WTC11 (cell line): ENCODE measurements at regions not wholly inside any gene's neighbourhood (a gene's known extent, or its start where the extent isn't known, plus 50 kb on each side); places are given as distances from the start of the nearest gene placed in this dataset.

ENCODE experiments used
- ATAC-seq: fragments of 200-7000 bp; cut with Tn5 transposase; 2 replicates; pipeline ENCODE4 v1.10.0; 2021; ENCODE audit warnings: mild to moderate bottlenecking, moderate library complexity
- CTCF ChIA-PET: fragments of 300-600 bp; sonication (Branson Sonifier 250); formaldehyde crosslinking; loops from one replicate; lab custom pipeline; 2021; ENCODE audit warnings: antibody characterized with exemption; lab: Charles Lee
- POLR2A ChIA-PET: fragments of 350-600 bp; sonication (Branson Sonifier 250); formaldehyde crosslinking; loops from one replicate; lab custom pipeline; 2021; ENCODE audit warnings: antibody characterized with exemption; lab: Charles Lee
- DNase-seq: peaks from one replicate; pipeline ENCODE4 v3.0.0; 2021; ENCODE audit warnings: low spot score
- H3K27ac Mint-ChIP-seq: 2 replicates; pipeline ENCODE4 v1.8.0; 2021; ENCODE audit warnings: mixed read lengths
- H3K27me3 Mint-ChIP-seq: 2 replicates; pipeline ENCODE4 v1.8.0; 2021; ENCODE audit warnings: low read depth, mild to moderate bottlenecking, moderate library complexity, mixed read lengths
- H3K36me3 Mint-ChIP-seq: 2 replicates; pipeline ENCODE4 v1.8.0; 2021; ENCODE audit warnings: mixed read lengths
- H3K4me1 Mint-ChIP-seq: 2 replicates; pipeline ENCODE4 v1.8.0; 2022; ENCODE audit warnings: mixed read lengths
- H3K4me3 Mint-ChIP-seq: 2 replicates; pipeline ENCODE4 v1.8.0; 2021; ENCODE audit warnings: mild to moderate bottlenecking, moderate library complexity, mixed read lengths
- H3K9me3 Mint-ChIP-seq: 2 replicates; pipeline ENCODE4 v1.8.0; 2021; ENCODE audit warnings: mixed read lengths
- ELF4 ChIP-seq: sonication (generic); formaldehyde crosslinking; IDR thresholded peaks from 2 replicates; pipeline ENCODE4 v1.8.1; 2022; ENCODE audit warnings: low read depth, mild to moderate bottlenecking, moderate library complexity, missing genetic modification reagents
- FOXJ3 ChIP-seq: sonication (generic); formaldehyde crosslinking; IDR thresholded peaks from 2 replicates; pipeline ENCODE4 v1.9.0; 2021; ENCODE audit warnings: missing genetic modification reagents, mild to moderate bottlenecking, borderline replicate concordance
- GABPB1 ChIP-seq: sonication (generic); formaldehyde crosslinking; IDR thresholded peaks from 2 replicates; pipeline ENCODE4 v1.8.1; 2023; ENCODE audit warnings: mild to moderate bottlenecking, missing genetic modification reagents
- GTF2I ChIP-seq: fragments of 250-450 bp; sonication (Bioruptor Pico); conservative IDR thresholded peaks from 2 replicates; pipeline ENCODE4 v1.4.0; 2021; ENCODE audit warnings: mild to moderate bottlenecking
- KAT7 ChIP-seq: sonication (generic); formaldehyde crosslinking; IDR thresholded peaks from 2 replicates; pipeline ENCODE4 v1.8.1; 2023; ENCODE audit warnings: missing genetic modification reagents, mild to moderate bottlenecking, borderline replicate concordance
- NFATC4 ChIP-seq: fragments of 250-450 bp; sonication (Bioruptor Pico); IDR thresholded peaks from 2 replicates; pipeline ENCODE4 v1.9.0; 2021; ENCODE audit warnings: mild to moderate bottlenecking
- NFE2L1 ChIP-seq: sonication (generic); formaldehyde crosslinking; IDR thresholded peaks from 2 replicates; pipeline ENCODE4 v1.8.1; 2023; ENCODE audit warnings: missing genetic modification reagents
- NR2C2 ChIP-seq: sonication (generic); formaldehyde crosslinking; IDR thresholded peaks from 2 replicates; pipeline ENCODE4 v1.8.0; 2022; ENCODE audit warnings: mild to moderate bottlenecking, missing genetic modification reagents
- OVOL2 ChIP-seq: fragments of 250-450 bp; sonication (Bioruptor Pico); IDR thresholded peaks from 2 replicates; pipeline ENCODE4 v1.9.0; 2021; ENCODE audit warnings: mild to moderate bottlenecking, borderline replicate concordance
- PRRX2 ChIP-seq: fragments of 250-450 bp; sonication (Bioruptor Pico); IDR thresholded peaks from 2 replicates; pipeline ENCODE4 v1.8.0; 2021; ENCODE audit warnings: mild to moderate bottlenecking
- SP1 ChIP-seq: sonication (generic); formaldehyde crosslinking; conservative IDR thresholded peaks from 2 replicates; pipeline ENCODE4 v1.8.1; 2022; ENCODE audit warnings: missing genetic modification reagents
- ZBTB21 ChIP-seq: sonication (generic); formaldehyde crosslinking; IDR thresholded peaks from 2 replicates; pipeline ENCODE4 v1.8.1; 2023; ENCODE audit warnings: mild to moderate bottlenecking, missing genetic modification reagents, borderline replicate concordance
- ZNF138 ChIP-seq: sonication (generic); formaldehyde crosslinking; conservative IDR thresholded peaks from 2 replicates; pipeline ENCODE4 v1.8.1; 2022; ENCODE audit warnings: mild to moderate bottlenecking, moderate library complexity, missing genetic modification reagents
- ZNF317 ChIP-seq: sonication (generic); formaldehyde crosslinking; IDR thresholded peaks from 2 replicates; pipeline ENCODE4 v1.8.1; 2023; ENCODE audit warnings: low read depth, mild to moderate bottlenecking, moderate library complexity, missing genetic modification reagents, borderline replicate concordance
- ZNF423 ChIP-seq: fragments of 250-450 bp; sonication (Bioruptor Pico); IDR thresholded peaks from 2 replicates; pipeline ENCODE4 v2.1.2; 2022; ENCODE audit warnings: mild to moderate bottlenecking, moderate library complexity
- TF ChIP-seq, protein P1 (sequence below): sonication (generic); formaldehyde crosslinking; IDR thresholded peaks from 2 replicates; pipeline ENCODE4 v1.8.0; 2022; ENCODE audit warnings: missing genetic modification reagents
- TF ChIP-seq, protein P2 (sequence below): sonication (generic); formaldehyde crosslinking; IDR thresholded peaks from 2 replicates; pipeline ENCODE4 v1.8.1; 2022; ENCODE audit warnings: missing genetic modification reagents, borderline replicate concordance
- TF ChIP-seq, protein P3 (sequence below): sonication (generic); formaldehyde crosslinking; IDR thresholded peaks from 2 replicates; pipeline ENCODE4 v1.8.1; 2022; ENCODE audit warnings: low read depth, missing genetic modification reagents, borderline replicate concordance
- TF ChIP-seq, protein P4 (sequence below): sonication (generic); formaldehyde crosslinking; IDR thresholded peaks from 2 replicates; pipeline ENCODE4 v1.8.1; 2023; ENCODE audit warnings: mild to moderate bottlenecking, missing genetic modification reagents
- TF ChIP-seq, protein P5 (sequence below): fragments of 250-450 bp; sonication (Bioruptor Pico); IDR thresholded peaks from 2 replicates; pipeline ENCODE4 v2.1.2; 2022; ENCODE audit warnings: mild to moderate bottlenecking, moderate library complexity
- TF ChIP-seq, protein P6 (sequence below): sonication (generic); formaldehyde crosslinking; IDR thresholded peaks from 2 replicates; pipeline ENCODE4 v1.8.1; 2023; ENCODE audit warnings: mild to moderate bottlenecking, missing genetic modification reagents, moderate library complexity
- TF ChIP-seq, protein P7 (sequence below): sonication (generic); formaldehyde crosslinking; IDR thresholded peaks from 2 replicates; pipeline ENCODE4 v1.8.1; 2023; ENCODE audit warnings: mild to moderate bottlenecking, missing genetic modification reagents, moderate library complexity

DNA sequence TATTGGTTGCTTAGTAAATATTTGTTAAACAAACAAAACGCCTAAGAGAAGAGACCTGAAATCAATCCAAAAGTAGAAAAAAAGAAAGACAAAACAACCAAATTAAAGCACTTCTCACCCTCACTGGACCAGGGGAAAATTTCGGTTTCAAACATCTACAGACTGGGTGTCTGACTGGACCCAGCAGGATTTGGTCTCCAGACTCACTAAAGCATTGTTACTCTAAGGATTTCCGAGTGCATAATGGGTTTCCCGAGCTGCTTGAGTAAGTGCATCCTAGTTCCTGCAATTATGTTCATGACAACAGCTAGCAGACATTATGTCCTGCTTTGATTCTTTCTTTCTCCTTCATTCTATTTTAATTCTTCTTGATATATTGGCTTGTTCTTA lies 51.8 kb upstream of the FAM3C start:
- H3K27ac Mint-ChIP-seq: no peak overlapping the region
- ATAC-seq: no peak
- DNase-seq: no peak
- H3K4me1 Mint-ChIP-seq: peaks cover 16% of the 10 kb centered on the region
- H3K27me3 Mint-ChIP-seq: no peaks in the 10 kb centered on the region
- H3K4me3 Mint-ChIP-seq: no peak overlapping the region
- CTCF ChIA-PET: interaction anchor here (0.5 to 2.5 kb wide), 2 partner anchors 10 to 55 kb away, joined by 3 to 8 read pairs; no protein-coding TSS in a partner anchor
- no peak for TF ChIP-seq NFE2L1 (CRISPR knock-in tag)
- TF ChIP-seq ZNF138 (CRISPR knock-in tag): no peak
- no peak for TF ChIP-seq OVOL2
- TF ChIP-seq NR2C2: no peak
- TF ChIP-seq FOXJ3 (CRISPR knock-in tag): no peak
- TF ChIP-seq PRRX2 (CRISPR knock-in tag): no peak
- no peak for TF ChIP-seq NFATC4 (CRISPR knock-in tag)
- no peak for TF ChIP-seq SP1 (CRISPR knock-in tag)
- TF ChIP-seq, protein P1, sequence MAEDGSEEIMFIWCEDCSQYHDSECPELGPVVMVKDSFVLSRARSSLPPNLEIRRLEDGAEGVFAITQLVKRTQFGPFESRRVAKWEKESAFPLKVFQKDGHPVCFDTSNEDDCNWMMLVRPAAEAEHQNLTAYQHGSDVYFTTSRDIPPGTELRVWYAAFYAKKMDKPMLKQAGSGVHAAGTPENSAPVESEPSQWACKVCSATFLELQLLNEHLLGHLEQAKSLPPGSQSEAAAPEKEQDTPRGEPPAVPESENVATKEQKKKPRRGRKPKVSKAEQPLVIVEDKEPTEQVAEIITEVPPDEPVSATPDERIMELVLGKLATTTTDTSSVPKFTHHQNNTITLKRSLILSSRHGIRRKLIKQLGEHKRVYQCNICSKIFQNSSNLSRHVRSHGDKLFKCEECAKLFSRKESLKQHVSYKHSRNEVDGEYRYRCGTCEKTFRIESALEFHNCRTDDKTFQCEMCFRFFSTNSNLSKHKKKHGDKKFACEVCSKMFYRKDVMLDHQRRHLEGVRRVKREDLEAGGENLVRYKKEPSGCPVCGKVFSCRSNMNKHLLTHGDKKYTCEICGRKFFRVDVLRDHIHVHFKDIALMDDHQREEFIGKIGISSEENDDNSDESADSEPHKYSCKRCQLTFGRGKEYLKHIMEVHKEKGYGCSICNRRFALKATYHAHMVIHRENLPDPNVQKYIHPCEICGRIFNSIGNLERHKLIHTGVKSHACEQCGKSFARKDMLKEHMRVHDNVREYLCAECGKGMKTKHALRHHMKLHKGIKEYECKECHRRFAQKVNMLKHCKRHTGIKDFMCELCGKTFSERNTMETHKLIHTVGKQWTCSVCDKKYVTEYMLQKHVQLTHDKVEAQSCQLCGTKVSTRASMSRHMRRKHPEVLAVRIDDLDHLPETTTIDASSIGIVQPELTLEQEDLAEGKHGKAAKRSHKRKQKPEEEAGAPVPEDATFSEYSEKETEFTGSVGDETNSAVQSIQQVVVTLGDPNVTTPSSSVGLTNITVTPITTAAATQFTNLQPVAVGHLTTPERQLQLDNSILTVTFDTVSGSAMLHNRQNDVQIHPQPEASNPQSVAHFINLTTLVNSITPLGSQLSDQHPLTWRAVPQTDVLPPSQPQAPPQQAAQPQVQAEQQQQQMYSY (CRISPR knock-in tag): no peak
- no peak for TF ChIP-seq ELF4 (CRISPR knock-in tag)
- TF ChIP-seq, protein P2, sequence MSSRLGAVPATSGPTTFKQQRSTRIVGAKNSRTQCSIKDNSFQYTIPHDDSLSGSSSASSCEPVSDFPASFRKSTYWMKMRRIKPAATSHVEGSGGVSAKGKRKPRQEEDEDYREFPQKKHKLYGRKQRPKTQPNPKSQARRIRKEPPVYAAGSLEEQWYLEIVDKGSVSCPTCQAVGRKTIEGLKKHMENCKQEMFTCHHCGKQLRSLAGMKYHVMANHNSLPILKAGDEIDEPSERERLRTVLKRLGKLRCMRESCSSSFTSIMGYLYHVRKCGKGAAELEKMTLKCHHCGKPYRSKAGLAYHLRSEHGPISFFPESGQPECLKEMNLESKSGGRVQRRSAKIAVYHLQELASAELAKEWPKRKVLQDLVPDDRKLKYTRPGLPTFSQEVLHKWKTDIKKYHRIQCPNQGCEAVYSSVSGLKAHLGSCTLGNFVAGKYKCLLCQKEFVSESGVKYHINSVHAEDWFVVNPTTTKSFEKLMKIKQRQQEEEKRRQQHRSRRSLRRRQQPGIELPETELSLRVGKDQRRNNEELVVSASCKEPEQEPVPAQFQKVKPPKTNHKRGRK (CRISPR knock-in tag): no peak
- no peak for TF ChIP-seq ZBTB21 (CRISPR knock-in tag)
- TF ChIP-seq, protein P3, sequence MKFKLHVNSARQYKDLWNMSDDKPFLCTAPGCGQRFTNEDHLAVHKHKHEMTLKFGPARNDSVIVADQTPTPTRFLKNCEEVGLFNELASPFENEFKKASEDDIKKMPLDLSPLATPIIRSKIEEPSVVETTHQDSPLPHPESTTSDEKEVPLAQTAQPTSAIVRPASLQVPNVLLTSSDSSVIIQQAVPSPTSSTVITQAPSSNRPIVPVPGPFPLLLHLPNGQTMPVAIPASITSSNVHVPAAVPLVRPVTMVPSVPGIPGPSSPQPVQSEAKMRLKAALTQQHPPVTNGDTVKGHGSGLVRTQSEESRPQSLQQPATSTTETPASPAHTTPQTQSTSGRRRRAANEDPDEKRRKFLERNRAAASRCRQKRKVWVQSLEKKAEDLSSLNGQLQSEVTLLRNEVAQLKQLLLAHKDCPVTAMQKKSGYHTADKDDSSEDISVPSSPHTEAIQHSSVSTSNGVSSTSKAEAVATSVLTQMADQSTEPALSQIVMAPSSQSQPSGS (CRISPR knock-in tag): no peak
- TF ChIP-seq, all 79 proteins: peak for 0
- POLR2A ChIA-PET: no interaction called here
- Mint-ChIP-seq H3K36me3 (no peaks in the 10 kb centered on the region), H3K9me3 (peaks cover 5% of the 10 kb centered on the region)

DNA sequence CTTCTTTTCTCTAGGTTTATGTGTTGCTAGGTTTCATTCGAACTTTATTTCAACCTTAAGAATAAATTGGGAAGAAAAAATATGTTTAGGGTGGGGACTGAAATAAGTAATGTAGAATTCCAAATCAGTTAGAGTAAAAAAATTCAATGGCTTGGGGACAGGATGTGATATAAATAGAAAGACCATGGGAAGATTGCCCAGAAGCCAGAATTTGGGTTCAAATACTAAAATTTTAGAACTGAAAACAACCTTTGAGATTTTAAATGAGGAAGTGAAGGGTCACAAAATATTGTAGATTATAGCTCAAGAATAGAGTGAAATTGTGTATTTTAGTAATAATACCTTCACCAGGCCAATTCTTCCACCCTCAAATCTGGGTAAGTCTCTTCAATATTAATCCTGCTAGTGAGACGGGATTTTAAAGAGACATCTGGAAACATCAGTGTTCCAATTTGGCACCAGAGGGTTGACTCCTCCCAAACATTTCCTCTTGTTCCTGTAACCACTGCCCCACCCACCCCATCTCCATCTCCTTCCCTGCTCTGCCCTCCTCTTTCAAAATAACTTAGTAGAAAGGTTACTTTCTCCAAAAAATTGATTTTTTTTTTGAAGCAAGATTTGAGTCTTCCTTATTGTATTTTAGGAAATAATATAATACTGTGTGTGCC lies 51.3 kb upstream of the FAM3C start:
- no peaks in the 10 kb centered on the region for H3K36me3 Mint-ChIP-seq
- TF ChIP-seq, protein P4, sequence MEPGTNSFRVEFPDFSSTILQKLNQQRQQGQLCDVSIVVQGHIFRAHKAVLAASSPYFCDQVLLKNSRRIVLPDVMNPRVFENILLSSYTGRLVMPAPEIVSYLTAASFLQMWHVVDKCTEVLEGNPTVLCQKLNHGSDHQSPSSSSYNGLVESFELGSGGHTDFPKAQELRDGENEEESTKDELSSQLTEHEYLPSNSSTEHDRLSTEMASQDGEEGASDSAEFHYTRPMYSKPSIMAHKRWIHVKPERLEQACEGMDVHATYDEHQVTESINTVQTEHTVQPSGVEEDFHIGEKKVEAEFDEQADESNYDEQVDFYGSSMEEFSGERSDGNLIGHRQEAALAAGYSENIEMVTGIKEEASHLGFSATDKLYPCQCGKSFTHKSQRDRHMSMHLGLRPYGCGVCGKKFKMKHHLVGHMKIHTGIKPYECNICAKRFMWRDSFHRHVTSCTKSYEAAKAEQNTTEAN: no peak
- TF ChIP-seq GTF2I (CRISPR knock-in tag): no peak
- TF ChIP-seq, protein P5, sequence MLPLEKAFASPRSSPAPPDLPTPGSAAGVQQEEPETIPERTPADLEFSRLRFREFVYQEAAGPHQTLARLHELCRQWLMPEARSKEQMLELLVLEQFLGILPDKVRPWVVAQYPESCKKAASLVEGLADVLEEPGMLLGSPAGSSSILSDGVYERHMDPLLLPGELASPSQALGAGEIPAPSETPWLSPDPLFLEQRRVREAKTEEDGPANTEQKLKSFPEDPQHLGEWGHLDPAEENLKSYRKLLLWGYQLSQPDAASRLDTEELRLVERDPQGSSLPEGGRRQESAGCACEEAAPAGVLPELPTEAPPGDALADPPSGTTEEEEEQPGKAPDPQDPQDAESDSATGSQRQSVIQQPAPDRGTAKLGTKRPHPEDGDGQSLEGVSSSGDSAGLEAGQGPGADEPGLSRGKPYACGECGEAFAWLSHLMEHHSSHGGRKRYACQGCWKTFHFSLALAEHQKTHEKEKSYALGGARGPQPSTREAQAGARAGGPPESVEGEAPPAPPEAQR (CRISPR knock-in tag): no peak
- no peak for TF ChIP-seq ZNF423 (CRISPR knock-in tag)
- TF ChIP-seq OVOL2: no peak
- TF ChIP-seq, protein P6, sequence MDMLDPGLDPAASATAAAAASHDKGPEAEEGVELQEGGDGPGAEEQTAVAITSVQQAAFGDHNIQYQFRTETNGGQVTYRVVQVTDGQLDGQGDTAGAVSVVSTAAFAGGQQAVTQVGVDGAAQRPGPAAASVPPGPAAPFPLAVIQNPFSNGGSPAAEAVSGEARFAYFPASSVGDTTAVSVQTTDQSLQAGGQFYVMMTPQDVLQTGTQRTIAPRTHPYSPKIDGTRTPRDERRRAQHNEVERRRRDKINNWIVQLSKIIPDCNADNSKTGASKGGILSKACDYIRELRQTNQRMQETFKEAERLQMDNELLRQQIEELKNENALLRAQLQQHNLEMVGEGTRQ (CRISPR knock-in tag): no peak
- TF ChIP-seq GABPB1 (CRISPR knock-in tag): no peak
- no peak for TF ChIP-seq ZBTB21 (CRISPR knock-in tag)
- no peak for TF ChIP-seq ZNF317
- no peak for TF ChIP-seq KAT7 (CRISPR knock-in tag)
- TF ChIP-seq, protein P7, sequence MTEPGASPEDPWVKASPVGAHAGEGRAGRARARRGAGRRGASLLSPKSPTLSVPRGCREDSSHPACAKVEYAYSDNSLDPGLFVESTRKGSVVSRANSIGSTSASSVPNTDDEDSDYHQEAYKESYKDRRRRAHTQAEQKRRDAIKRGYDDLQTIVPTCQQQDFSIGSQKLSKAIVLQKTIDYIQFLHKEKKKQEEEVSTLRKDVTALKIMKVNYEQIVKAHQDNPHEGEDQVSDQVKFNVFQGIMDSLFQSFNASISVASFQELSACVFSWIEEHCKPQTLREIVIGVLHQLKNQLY: no peak

More for the DNA sequence above, 51.3 kb upstream of the FAM3C start:
- ChIA-PET CTCF (interaction anchor here (2.5 kb wide), 1 partner anchor 9 kb away, joined by 8 read pairs; no protein-coding TSS in a partner anchor), POLR2A (no interaction called here)
- H3K4me3 Mint-ChIP-seq: no peak overlapping the region
- ATAC-seq: no peak
- no peak overlapping the region for H3K27ac Mint-ChIP-seq
- H3K4me1 Mint-ChIP-seq: peaks cover 19% of the 10 kb centered on the region
- DNase-seq: no peak
- H3K9me3 Mint-ChIP-seq: no peaks in the 10 kb centered on the region
- H3K27me3 Mint-ChIP-seq: no peaks in the 10 kb centered on the region
